ENCODE measurements at regions not wholly inside any gene's neighbourhood (a gene's known extent, or its start where the extent isn't known, plus 50 kb on each side); places are given as distances from the start of the nearest gene placed in this dataset.

DNA sequence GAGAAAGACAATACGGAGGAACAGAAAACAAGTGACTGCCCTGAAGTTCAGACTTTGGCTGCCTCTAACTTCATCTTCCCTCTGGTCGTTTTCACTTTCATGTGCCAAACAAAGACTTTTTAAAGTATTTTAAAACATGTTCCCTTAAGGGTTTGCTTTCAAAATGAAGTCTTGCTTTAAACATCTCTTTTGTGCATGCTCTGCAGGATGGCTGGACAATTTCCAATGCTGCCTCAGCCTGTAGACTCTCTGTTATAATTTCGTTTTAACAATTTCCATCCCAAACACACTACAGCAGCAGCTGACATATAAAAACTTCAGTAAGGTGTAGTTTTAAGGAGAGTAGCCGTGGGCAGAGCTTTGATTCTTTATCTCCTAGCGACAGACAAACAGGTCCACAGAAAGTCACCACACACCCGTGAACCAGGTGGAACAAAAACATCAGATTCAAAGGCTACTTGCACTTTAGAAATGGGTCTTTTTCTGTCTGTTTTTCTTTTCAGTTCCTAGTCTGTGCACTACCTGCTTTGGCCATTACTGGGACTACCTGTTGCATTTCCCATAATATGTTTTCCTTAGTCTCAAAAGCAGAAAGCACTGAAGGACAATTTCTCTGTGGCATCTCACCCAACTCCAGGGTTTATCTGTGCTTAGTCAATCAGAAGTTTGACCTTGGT lies 308.9 kb downstream of the DTWD2 start:
- no peak for ATAC-seq
- DNase-seq: no peak
- TF ChIP-seq, protein P1, sequence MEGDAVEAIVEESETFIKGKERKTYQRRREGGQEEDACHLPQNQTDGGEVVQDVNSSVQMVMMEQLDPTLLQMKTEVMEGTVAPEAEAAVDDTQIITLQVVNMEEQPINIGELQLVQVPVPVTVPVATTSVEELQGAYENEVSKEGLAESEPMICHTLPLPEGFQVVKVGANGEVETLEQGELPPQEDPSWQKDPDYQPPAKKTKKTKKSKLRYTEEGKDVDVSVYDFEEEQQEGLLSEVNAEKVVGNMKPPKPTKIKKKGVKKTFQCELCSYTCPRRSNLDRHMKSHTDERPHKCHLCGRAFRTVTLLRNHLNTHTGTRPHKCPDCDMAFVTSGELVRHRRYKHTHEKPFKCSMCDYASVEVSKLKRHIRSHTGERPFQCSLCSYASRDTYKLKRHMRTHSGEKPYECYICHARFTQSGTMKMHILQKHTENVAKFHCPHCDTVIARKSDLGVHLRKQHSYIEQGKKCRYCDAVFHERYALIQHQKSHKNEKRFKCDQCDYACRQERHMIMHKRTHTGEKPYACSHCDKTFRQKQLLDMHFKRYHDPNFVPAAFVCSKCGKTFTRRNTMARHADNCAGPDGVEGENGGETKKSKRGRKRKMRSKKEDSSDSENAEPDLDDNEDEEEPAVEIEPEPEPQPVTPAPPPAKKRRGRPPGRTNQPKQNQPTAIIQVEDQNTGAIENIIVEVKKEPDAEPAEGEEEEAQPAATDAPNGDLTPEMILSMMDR (IDR thresholded peaks at IDR 0.05): no peak
- ChIA-PET POLR2A (no interaction called here), CTCF (no interaction called here)
- intact Hi-C loops (cut with micrococcal nuclease): no loop called here
- H3K4me3 Mint-ChIP-seq: no peak overlapping the region
- no peaks in the 10 kb centered on the region for H3K9me3 Mint-ChIP-seq
- H3K27me3 Mint-ChIP-seq: peaks cover 1% of the 10 kb centered on the region
- no peak overlapping the region for H3K27ac Mint-ChIP-seq
- H3K36me3 Mint-ChIP-seq (ENCODE audit: low read depth): no peaks in the 10 kb centered on the region
- H3K4me1 Mint-ChIP-seq (ENCODE audit: low read depth): no peaks in the 10 kb centered on the region

DNA sequence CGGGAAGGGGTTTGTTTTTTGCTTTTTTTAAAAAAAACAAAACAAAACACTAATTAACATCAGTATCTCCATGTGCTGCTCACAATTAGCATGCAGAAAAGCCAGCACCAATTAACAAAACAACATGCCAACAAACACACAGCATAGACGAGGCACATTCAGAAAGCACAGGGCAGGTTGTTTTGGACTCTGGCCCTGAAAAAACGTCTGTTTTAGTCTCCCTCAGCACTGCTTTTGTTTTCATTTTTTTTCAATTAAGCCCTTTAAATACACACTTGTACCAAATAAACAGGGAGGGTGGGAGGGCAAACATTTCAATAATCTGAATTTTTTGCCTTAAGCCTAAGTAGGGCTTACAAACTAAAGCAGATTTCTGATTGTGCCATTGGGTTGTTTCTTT lies 309.6 kb downstream of the DTWD2 start:
- H3K27me3 Mint-ChIP-seq: peaks cover 1% of the 10 kb centered on the region
- peaks cover 3% of the 10 kb centered on the region for H3K9me3 Mint-ChIP-seq
- no peak for ATAC-seq
- intact Hi-C loops (cut with micrococcal nuclease): no loop called here
- ChIA-PET POLR2A (no interaction called here), CTCF (no interaction called here)
- no peak for DNase-seq
- TF ChIP-seq, protein P1 (IDR thresholded peaks at IDR 0.05): no peak
- H3K4me1 Mint-ChIP-seq (ENCODE audit: low read depth): no peaks in the 10 kb centered on the region
- no peak overlapping the region for H3K27ac Mint-ChIP-seq
- no peak overlapping the region for H3K4me3 Mint-ChIP-seq
- H3K36me3 Mint-ChIP-seq (ENCODE audit: low read depth): no peaks in the 10 kb centered on the region

DNA sequence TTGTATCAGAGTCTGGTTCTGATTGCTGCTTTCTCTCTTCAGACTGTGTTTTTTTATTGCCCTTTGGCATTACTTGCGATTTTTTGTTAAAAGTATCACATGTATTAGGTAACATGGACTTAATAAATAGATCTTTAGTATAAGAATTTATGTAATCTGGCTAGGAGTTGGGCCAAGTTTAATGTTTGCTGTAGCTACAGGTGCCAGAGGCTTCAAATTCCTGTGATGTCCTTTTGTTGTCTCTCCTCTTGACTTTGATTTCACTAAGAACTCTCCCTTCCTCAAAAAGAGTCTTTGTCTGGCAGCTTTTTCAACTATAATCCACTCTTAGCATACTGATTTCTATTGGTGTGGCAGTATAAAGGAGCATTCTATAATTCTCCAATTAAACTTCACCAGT lies 313.1 kb downstream of the DTWD2 start:
- DNase-seq (no peak), ATAC-seq (no peak)
- Mint-ChIP-seq H3K36me3 (ENCODE audit: low read depth) (no peaks in the 10 kb centered on the region), H3K4me1 (ENCODE audit: low read depth) (no peaks in the 10 kb centered on the region), H3K4me3 (no peak overlapping the region), H3K27ac (no peak overlapping the region), H3K9me3 (peaks cover 8% of the 10 kb centered on the region), H3K27me3 (no peaks in the 10 kb centered on the region)
- intact Hi-C loops (cut with micrococcal nuclease): no loop called here
- POLR2A ChIA-PET: no interaction called here
- TF ChIP-seq, protein P1 (IDR thresholded peaks at IDR 0.05): no peak
- CTCF ChIA-PET: no interaction called here

DNA sequence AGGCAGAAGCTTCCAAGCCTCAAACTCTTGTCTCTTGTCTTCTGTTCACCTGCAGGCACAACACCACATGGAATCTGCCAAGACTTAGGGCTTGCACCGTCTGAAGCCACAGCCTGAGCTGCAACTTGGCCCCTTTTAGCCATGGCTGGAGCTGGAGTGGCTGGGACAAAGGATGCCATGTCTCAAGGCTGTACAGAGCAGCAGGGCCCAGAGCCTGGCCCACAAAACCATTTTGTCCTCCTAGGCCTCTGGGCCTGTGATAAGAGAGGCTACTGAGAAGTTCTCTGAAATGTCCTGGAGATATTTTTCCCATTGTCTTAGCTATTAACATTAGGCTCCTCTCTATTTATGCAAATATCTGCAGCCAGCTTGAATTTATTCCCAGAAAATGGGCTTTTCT lies 330.8 kb downstream of the DTWD2 start:
- no peak for ATAC-seq
- no peaks in the 10 kb centered on the region for H3K27me3 Mint-ChIP-seq
- intact Hi-C loops (cut with micrococcal nuclease): no loop called here
- peaks cover 29% of the 10 kb centered on the region for H3K9me3 Mint-ChIP-seq
- POLR2A ChIA-PET: no interaction called here
- CTCF ChIA-PET: no interaction called here
- no peak for DNase-seq
- H3K27ac Mint-ChIP-seq: no peak overlapping the region
- TF ChIP-seq, protein P1 (IDR thresholded peaks at IDR 0.05): no peak
- H3K4me3 Mint-ChIP-seq: no peak overlapping the region
- no peaks in the 10 kb centered on the region for H3K36me3 Mint-ChIP-seq (ENCODE audit: low read depth)
- no peaks in the 10 kb centered on the region for H3K4me1 Mint-ChIP-seq (ENCODE audit: low read depth)

DNA sequence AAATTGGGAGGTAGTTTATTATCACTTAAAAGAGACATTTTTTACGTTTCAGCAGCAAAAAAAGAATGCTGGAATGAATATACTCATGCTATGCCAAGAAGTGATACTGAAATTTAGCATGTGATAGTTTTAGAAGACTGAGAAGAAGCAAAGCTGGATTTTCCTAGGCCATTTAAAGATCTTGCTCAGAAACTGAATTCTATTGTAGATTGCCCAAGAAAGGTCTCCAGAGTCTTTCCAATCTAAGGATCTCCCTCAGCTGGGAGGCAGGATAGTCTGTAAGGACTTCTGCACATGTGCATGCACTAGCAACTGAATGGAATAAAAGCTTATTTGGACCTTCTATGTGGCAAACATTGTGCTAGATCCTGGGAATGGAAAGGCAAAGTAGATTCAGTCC lies 334.5 kb downstream of the DTWD2 start:
- ChIA-PET CTCF (no interaction called here), POLR2A (no interaction called here)
- H3K36me3 Mint-ChIP-seq (ENCODE audit: low read depth): no peaks in the 10 kb centered on the region
- H3K9me3 Mint-ChIP-seq: peaks cover 22% of the 10 kb centered on the region
- H3K4me1 Mint-ChIP-seq (ENCODE audit: low read depth): no peaks in the 10 kb centered on the region
- no peak overlapping the region for H3K4me3 Mint-ChIP-seq
- TF ChIP-seq, protein P1 (IDR thresholded peaks at IDR 0.05): no peak
- intact Hi-C loops (cut with micrococcal nuclease): no loop called here
- no peak overlapping the region for H3K27ac Mint-ChIP-seq
- DNase-seq: no peak
- H3K27me3 Mint-ChIP-seq: no peaks in the 10 kb centered on the region
- ATAC-seq: no peak
